Uterus (tissue), 3 donors: ENCODE measurements at regions not wholly inside any gene's neighbourhood (a gene's known extent, or its start where the extent isn't known, plus 50 kb on each side); places are given as distances from the start of the nearest gene placed in this dataset.

ENCODE experiments used
- DNase-seq, 2 donors: peaks; one replicate each; pipeline ENCODE4 v3.0.0-alpha.2; 2019 to 2020
- H3K27ac ChIP-seq, 2 donors: fragments of 200-600 bp; sonication (generic); 1 replicate in 1 of 2; 2 replicates in 1 of 2; pipeline ENCODE4 v1.5.1; 2016 to 2018
- H3K27me3 ChIP-seq, 2 donors: fragments of 200-600 bp; sonication (generic); one replicate each; pipeline ENCODE4 v1.5.1; 2018 to 2019; ENCODE audit warnings: control low read depth in 1 of 2
- H3K36me3 ChIP-seq, 2 donors: fragments of 200-600 bp; sonication (generic); one replicate each; pipeline ENCODE4 v1.5.1; 2019; ENCODE audit warnings: control low read depth in 1 of 2
- H3K4me1 ChIP-seq, 2 donors: fragments of 200-600 bp; sonication (generic); one replicate each; pipeline ENCODE4 v1.5.1; 2018 to 2019; ENCODE audit warnings: control low read depth in 1 of 2
- H3K4me3 ChIP-seq, 2 donors: fragments of 200-600 bp; sonication (generic); 1 replicate in 1 of 2; 2 replicates in 1 of 2; pipeline ENCODE4 v1.5.1; 2018 to 2019; ENCODE audit warnings: mild to moderate bottlenecking in 1 of 2
- H3K9me3 ChIP-seq, 2 donors: fragments of 200-600 bp; sonication (generic); one replicate each; pipeline ENCODE4 v1.5.1; 2019; ENCODE audit warnings: control low read depth in 1 of 2
- CTCF ChIP-seq, 4 experiments: fragments of 200-600 bp in 2 of 4; fragments of 450-650 bp in 2 of 4; sonication (generic) in 2 of 4; IDR thresholded peaks; one replicate each; pipeline ENCODE4 v1.5.1; 2016 to 2019; ENCODE audit warnings: antibody characterized with exemption in 4 of 4, mild to moderate bottlenecking in 2 of 4, moderate library complexity in 1 of 4
- POLR2A ChIP-seq, 2 donors: fragments of 450-650 bp; IDR thresholded peaks; one replicate each; pipeline ENCODE4 v1.6.1; 2016; ENCODE audit warnings: antibody characterized with exemption in 2 of 2, mild to moderate bottlenecking in 1 of 2, moderate library complexity in 1 of 2
- intact Hi-C: fragments of 100-400 bp; cut with DNase I; formaldehyde crosslinking; loops from one replicate; pipeline ENCODE4 v1.15.1; 2023; ENCODE audit warnings: low total_unique reads
- donor health status: DM: yes; HTN: yes; CAD: no.

GRCh38 chr3:197368821-197369220 lies 70.4 kb upstream of the DLG1 start:
- H3K27me3 ChIP-seq: no peaks in the 10 kb centered on the region
- H3K9me3 ChIP-seq: no peaks in the 10 kb centered on the region
- H3K4me3 ChIP-seq: no peak overlapping the region
- no peak overlapping the region for H3K27ac ChIP-seq
- no peaks in the 10 kb centered on the region for H3K4me1 ChIP-seq
- no peaks in the 10 kb centered on the region for H3K36me3 ChIP-seq
- intact Hi-C loops: no loop called here
- no peak for DNase-seq
- TF ChIP-seq CTCF (IDR thresholded peaks at IDR 0.05) (no peak), POLR2A (IDR thresholded peaks at IDR 0.05) (no peak)

- no peak for DNase-seq
- Histone ChIP-seq H3K9me3 (no peaks in the 10 kb centered on the region), H3K4me1 (no peaks in the 10 kb centered on the region), H3K27ac (no peak overlapping the region), H3K36me3 (no peaks in the 10 kb centered on the region), H3K4me3 (no peak overlapping the region), H3K27me3 (no peaks in the 10 kb centered on the region)
- intact Hi-C loops: no loop called here
- no peak for TF ChIP-seq CTCF (IDR thresholded peaks at IDR 0.05)
- TF ChIP-seq POLR2A (IDR thresholded peaks at IDR 0.05): no peak
Observed at GRCh38 chr3:197368330-197368729, 69.9 kb upstream of the DLG1 start.

GRCh38 chr3:197367081-197367780 lies 68.8 kb upstream of the DLG1 start:
- Histone ChIP-seq H3K4me3 (no peak overlapping the region), H3K36me3 (no peaks in the 10 kb centered on the region), H3K4me1 (no peaks in the 10 kb centered on the region), H3K27me3 (no peaks in the 10 kb centered on the region), H3K9me3 (no peaks in the 10 kb centered on the region), H3K27ac (no peak overlapping the region)
- no peak for TF ChIP-seq CTCF (IDR thresholded peaks at IDR 0.05)
- TF ChIP-seq POLR2A (IDR thresholded peaks at IDR 0.05): no peak
- no peak for DNase-seq
- intact Hi-C loops: no loop called here

GRCh38 chr3:197366301-197367044 lies 68.1 kb upstream of the DLG1 start:
- Histone ChIP-seq H3K4me1 (no peaks in the 10 kb centered on the region), H3K36me3 (no peaks in the 10 kb centered on the region), H3K27me3 (no peaks in the 10 kb centered on the region), H3K4me3 (no peak overlapping the region), H3K27ac (no peak overlapping the region), H3K9me3 (no peaks in the 10 kb centered on the region)
- no peak for TF ChIP-seq CTCF (IDR thresholded peaks at IDR 0.05)
- TF ChIP-seq POLR2A (IDR thresholded peaks at IDR 0.05): no peak
- intact Hi-C loops: no loop called here
- DNase-seq: no peak

DNA sequence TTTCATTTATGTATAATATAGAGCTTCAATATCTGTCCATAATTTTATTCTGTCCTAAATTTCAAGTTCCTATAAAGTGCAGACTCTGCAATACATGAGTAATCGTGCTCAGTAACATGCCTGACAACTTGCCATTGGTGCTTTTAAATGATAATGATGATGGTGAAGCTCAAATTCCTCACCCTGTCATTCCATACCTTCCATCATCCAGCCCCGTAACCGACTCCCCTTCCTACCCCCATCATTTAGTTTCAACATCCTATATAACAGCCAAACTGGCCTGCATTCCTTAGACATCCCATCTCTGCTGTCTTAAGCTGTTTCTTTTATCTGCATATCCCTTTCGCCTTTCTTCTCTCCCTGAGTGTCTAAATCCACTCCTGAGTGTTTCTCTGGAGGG lies 67.2 kb upstream of the DLG1 start:
- Histone ChIP-seq H3K4me3 (no peak overlapping the region), H3K4me1 (no peaks in the 10 kb centered on the region), H3K27ac (no peak overlapping the region), H3K36me3 (no peaks in the 10 kb centered on the region), H3K27me3 (no peaks in the 10 kb centered on the region), H3K9me3 (no peaks in the 10 kb centered on the region)
- no peak for TF ChIP-seq POLR2A (IDR thresholded peaks at IDR 0.05)
- TF ChIP-seq CTCF (IDR thresholded peaks at IDR 0.05): no peak
- intact Hi-C loops: no loop called here
- DNase-seq: no peak
